ENCODE measurements at regions not wholly inside any gene's neighbourhood (a gene's known extent, or its start where the extent isn't known, plus 50 kb on each side); places are given as distances from the start of the nearest gene placed in this dataset.
A peak's percentile ranks its signal among the peaks of the same experiment; 100 is the strongest.

GRCh38 chr4:128345650-128346049, 58.0 kb upstream of the PGRMC2 start:
- 38 to 46% methylated on average over 1 of the region's 1 CpG for WGBS, 2 donors

GRCh38 chr4:128342762-128343161, 55.1 kb upstream of the PGRMC2 start:
- H3K36me3 ChIP-seq = no peaks in the 10 kb centered on the region
- H3K27me3 ChIP-seq = no peaks in the 10 kb centered on the region
- intact Hi-C loops (cut with DNase I) = no loop called here
- peaks cover 0 to 14% (median 5%) of the 10 kb centered on the region in 9 donors for H3K4me1 ChIP-seq
- WGBS, 2 donors = 66 to 67% methylated on average over 1 of the region's 1 CpG
- TF ChIP-seq CTCF (IDR thresholded peaks at IDR 0.05) = no peak
- H3K27ac ChIP-seq = no peak overlapping the region
- no peak for DNase-seq
- no peak for ATAC-seq
- H3K9me3 ChIP-seq = no peaks in the 10 kb centered on the region
- no peak overlapping the region for H3K4me3 ChIP-seq

More at GRCh38 chr4:128345650-128346049, 58.0 kb upstream of the PGRMC2 start:
- Histone ChIP-seq H3K4me1 (peaks cover 0 to 13% (median 6%) of the 10 kb centered on the region in 9 donors), H3K27me3 (no peaks in the 10 kb centered on the region), H3K9me3 (no peaks in the 10 kb centered on the region), H3K36me3 (no peaks in the 10 kb centered on the region), H3K27ac (no peak overlapping the region), H3K4me3 (no peak overlapping the region)
- ATAC-seq = peak in 4 of 8 donors; percentile 42 to 55 (median 50)
- TF ChIP-seq CTCF (IDR thresholded peaks at IDR 0.05) = no peak
- intact Hi-C loops (cut with DNase I) = no loop called here
- no peak for DNase-seq

- 96% methylated on average over 4 of the region's 4 CpGs for WGBS, 2 donors
- no peak for TF ChIP-seq CTCF (IDR thresholded peaks at IDR 0.05)
- Histone ChIP-seq H3K36me3 (no peaks in the 10 kb centered on the region), H3K9me3 (no peaks in the 10 kb centered on the region), H3K27me3 (no peaks in the 10 kb centered on the region), H3K4me1 (peaks cover 0 to 13% (median 0%) of the 10 kb centered on the region in 9 donors), H3K27ac (no peak overlapping the region), H3K4me3 (no peak overlapping the region)
- ATAC-seq (no peak), DNase-seq (no peak)
- intact Hi-C loops (cut with DNase I) = no loop called here
Measured at GRCh38 chr4:128341634-128342033, 54.0 kb upstream of the PGRMC2 start.

- no peak overlapping the region for H3K4me3 ChIP-seq
- peak in 1 of 8 donors; percentile 31 for ATAC-seq
- intact Hi-C loops (cut with DNase I) = no loop called here
- no peak for TF ChIP-seq CTCF (IDR thresholded peaks at IDR 0.05)
- peaks cover 0 to 13% (median 3%) of the 10 kb centered on the region in 9 donors for H3K4me1 ChIP-seq
- 88 to 90% methylated on average over 4 of the region's 4 CpGs for WGBS, 2 donors
- no peak overlapping the region for H3K27ac ChIP-seq
- no peaks in the 10 kb centered on the region for H3K36me3 ChIP-seq
- DNase-seq = no peak
- no peaks in the 10 kb centered on the region for H3K27me3 ChIP-seq
- no peaks in the 10 kb centered on the region for H3K9me3 ChIP-seq
Measured at GRCh38 chr4:128338634-128339355, 51.2 kb upstream of the PGRMC2 start.

All from heart right ventricle (tissue), 16 donors.